Psoas muscle (tissue), 7 donors: ENCODE measurements at regions not wholly inside any gene's neighbourhood (a gene's known extent, or its start where the extent isn't known, plus 50 kb on each side); places are given as distances from the start of the nearest gene placed in this dataset.

Experiments
- ATAC-seq, 4 donors: fragments of 200-7000 bp; cut with Tn5 transposase; one replicate each; pipeline ENCODE4 v1.9.1; 2020; ENCODE audit warnings: moderate library complexity in 3 of 4, mild to moderate bottlenecking in 2 of 4
- DNase-seq, 2 donors: peaks; one replicate each; pipeline ENCODE4 v3.0.0-alpha.2; 2020
- H3K27ac ChIP-seq: fragments of 200-600 bp; one replicate; pipeline ENCODE4 v1.8.0; 2022
- H3K27me3 ChIP-seq, 3 donors: fragments of 200-600 bp in 1 of 3; one replicate each; pipeline versions ENCODE4 v1.6.1 to v1.8.0; 2013 to 2022; ENCODE audit warnings: low read length in 2 of 3, mild to moderate bottlenecking in 2 of 3, moderate library complexity in 1 of 3; ENCODE audit not compliant: insufficient read depth in 3 of 3
- H3K36me3 ChIP-seq, 2 donors: fragments of 200-600 bp in 1 of 2; one replicate each; pipeline versions ENCODE4 v1.6.1 to v1.8.0; 2013 to 2022; ENCODE audit warnings: low read depth in 1 of 2, mild to moderate bottlenecking in 1 of 2, moderate library complexity in 1 of 2; ENCODE audit not compliant: insufficient read depth in 1 of 2
- H3K4me1 ChIP-seq: fragments of 200-600 bp; one replicate; pipeline ENCODE4 v1.8.0; 2022
- H3K4me3 ChIP-seq: fragments of 200-600 bp; one replicate; pipeline ENCODE4 v1.8.0; 2022; ENCODE audit warnings: mild to moderate bottlenecking
- H3K9me3 ChIP-seq: fragments of 200-600 bp; one replicate; pipeline ENCODE4 v1.8.0; 2022
- CTCF ChIP-seq: fragments of 200-600 bp; IDR thresholded peaks from one replicate; pipeline ENCODE4 v1.8.0; 2022; ENCODE audit warnings: antibody characterized with exemption
- WGBS, 3 donors: extraction: QIAGEN DNeasy Blood & Tissue Kit; methylation state at CpG; one replicate each; pipeline versions ENCODE4 v1.1.6 to v1.1.7; 2013; 5-methylcytosine and 5-hydroxymethylcytosine counted together
- intact Hi-C, 2 donors: fragments of 100-400 bp; cut with DNase I; formaldehyde crosslinking; loops; one replicate each; pipeline versions ENCODE4 v1.11.0 to v1.14.2; 2022
- donor health status: healthy with polysubstance abuse.
- donor health status: DM: no; HTN: no; CAD: no; lungs with moderate emphysema.
- donor health status: Bipolar disorder and iron deficiency.
- donor health status: healthy.
- donor health status: DM: yes; HTN: yes; CAD: no.
- donor health status: DM: no; HTN: no; CAD: no.
- donor health status: DM: yes; HTN: yes; CAD: no.

GRCh38 chr9:84054341-84055010 is 73.9 kb downstream of the RMI1 start:
- ATAC-seq (peak; percentile 87 to 95 (median 92)), DNase-seq (peak in 1 of 2 donors; percentile 58)
- H3K4me1 ChIP-seq = peaks cover 31% of the 10 kb centered on the region
- no peak overlapping the region for H3K4me3 ChIP-seq
- H3K27me3 ChIP-seq = no peaks in the 10 kb centered on the region
- no peaks in the 10 kb centered on the region for H3K9me3 ChIP-seq
- TF ChIP-seq CTCF = no peak
- intact Hi-C loops = loop anchor here (5.0 kb wide), 2 partner anchors 72 to 118 kb away; partner anchors contain the start of genes HNRNPK (in 2 of the 2) and RMI1 (in 2 of the 2)
- WGBS, 3 donors = 26 to 37% (median 28%) methylated on average over 7 of the region's 7 CpGs
- no peaks in the 10 kb centered on the region for H3K36me3 ChIP-seq
- peak overlapping the region; percentile 70 for H3K27ac ChIP-seq

GRCh38 chr9:84057662-84058061 is 77.1 kb downstream of the RMI1 start:
- no peak for TF ChIP-seq CTCF
- H3K9me3 ChIP-seq = no peaks in the 10 kb centered on the region

GRCh38 chr9:84059936-84060335 is 79.3 kb downstream of the RMI1 start:
- H3K27ac ChIP-seq = no peak overlapping the region
- H3K9me3 ChIP-seq = no peaks in the 10 kb centered on the region
- no peaks in the 10 kb centered on the region for H3K36me3 ChIP-seq
- H3K27me3 ChIP-seq = no peaks in the 10 kb centered on the region
- peaks cover 29% of the 10 kb centered on the region for H3K4me1 ChIP-seq
- no peak overlapping the region for H3K4me3 ChIP-seq
- ATAC-seq = no peak
- 76 to 84% (median 83%) methylated on average over 1 of the region's 1 CpG for WGBS, 3 donors
- no peak for DNase-seq
- TF ChIP-seq CTCF = no peak
- intact Hi-C loops = loop anchor here (5.0 kb wide), 2 partner anchors 78 to 107 kb away; partner anchors contain the start of genes HNRNPK (in 1 of the 2) and RMI1 (in 1 of the 2)

More at GRCh38 chr9:84057662-84058061, 77.1 kb downstream of the RMI1 start:
- WGBS, 3 donors = 31 to 40% (median 34%) methylated on average over 4 of the region's 4 CpGs
- H3K27ac ChIP-seq = peak overlapping the region; percentile 70
- no peaks in the 10 kb centered on the region for H3K27me3 ChIP-seq
- DNase-seq (no peak), ATAC-seq (peak; percentile 41 to 66 (median 54))
- no peaks in the 10 kb centered on the region for H3K36me3 ChIP-seq
- peaks cover 31% of the 10 kb centered on the region for H3K4me1 ChIP-seq
- intact Hi-C loops = loop anchor here in 1 of 2 donors (5.0 kb wide), 1 partner anchor 75 kb away; the partner anchor contains the start of genes HNRNPK and RMI1
- H3K4me3 ChIP-seq = no peak overlapping the region

GRCh38 chr9:84061613-84062193 is 81.1 kb downstream of the RMI1 start:
- Histone ChIP-seq H3K36me3 (no peaks in the 10 kb centered on the region), H3K4me3 (no peak overlapping the region), H3K4me1 (peaks cover 15% of the 10 kb centered on the region), H3K27me3 (no peaks in the 10 kb centered on the region), H3K9me3 (no peaks in the 10 kb centered on the region), H3K27ac (peak overlapping the region; percentile 44)
- whole genome bisulfite sequencing, 3 donors = 25 to 51% (median 30%) methylated on average over 5 of the region's 5 CpGs
- intact Hi-C loops = loop anchor here in 1 of 2 donors (5.0 kb wide), 1 partner anchor 106 kb away; no protein-coding TSS in a partner anchor
- DNase-seq (no peak), ATAC-seq (no peak)
- TF ChIP-seq CTCF = no peak
